ENCODE measurements at regions not wholly inside any gene's neighbourhood (a gene's known extent, or its start where the extent isn't known, plus 50 kb on each side); places are given as distances from the start of the nearest gene placed in this dataset.

GRCh38 chr12:47397664-47398281, 308.1 kb downstream of the RPAP3 start:
- TF ChIP-seq REST (IDR thresholded peaks at IDR 0.05; ENCODE audit: insufficient read depth in 1 of 2, low read depth in 2 of 2, low read length in 2 of 2) (no peak), POLR2AphosphoS5 (IDR thresholded peaks at IDR 0.05; ENCODE audit: low read depth, low read length) (no peak), TAF1 (IDR thresholded peaks at IDR 0.05; ENCODE audit: borderline replicate concordance, insufficient read depth, low read length) (no peak), FOXP2 (optimal IDR thresholded peaks at IDR 0.05; ENCODE audit: borderline replicate concordance, extremely low read depth, extremely low read length, insufficient read depth) (no peak), SIN3A (IDR thresholded peaks at IDR 0.05; ENCODE audit: borderline replicate concordance, insufficient read depth, low read length) (no peak)

GRCh38 chr12:47396902-47397663, 308.7 kb downstream of the RPAP3 start:
- TF ChIP-seq TAF1 (IDR thresholded peaks at IDR 0.05; ENCODE audit: borderline replicate concordance, insufficient read depth, low read length), result no peak
- TF ChIP-seq FOXP2 (optimal IDR thresholded peaks at IDR 0.05; ENCODE audit: borderline replicate concordance, extremely low read depth, extremely low read length, insufficient read depth), result no peak
- no peak for TF ChIP-seq POLR2AphosphoS5 (IDR thresholded peaks at IDR 0.05; ENCODE audit: low read depth, low read length)
- no peak for TF ChIP-seq SIN3A (IDR thresholded peaks at IDR 0.05; ENCODE audit: borderline replicate concordance, insufficient read depth, low read length)
- no peak for TF ChIP-seq REST (IDR thresholded peaks at IDR 0.05; ENCODE audit: insufficient read depth in 1 of 2, low read depth in 2 of 2, low read length in 2 of 2)

DNA sequence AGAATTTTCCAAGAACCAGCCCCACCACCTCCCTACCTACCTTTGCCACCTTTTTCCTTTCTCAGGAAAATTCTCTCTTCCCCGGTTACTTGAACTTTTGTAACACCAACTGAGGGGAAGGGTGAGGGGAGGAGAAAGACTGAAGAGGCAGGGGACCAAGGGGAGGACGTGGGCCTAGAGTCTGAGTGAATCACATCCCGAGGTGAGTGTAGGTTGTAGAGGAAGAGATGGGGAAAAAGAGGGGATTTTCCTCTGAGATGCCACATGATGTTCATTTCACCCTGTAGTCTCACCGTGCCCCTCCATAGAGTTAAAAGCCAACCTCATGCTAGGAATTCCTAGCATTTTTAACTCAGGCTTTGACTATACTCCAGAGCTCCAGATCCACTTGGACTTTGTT, 311.8 kb downstream of the RPAP3 start:
- TF ChIP-seq FOXP2 (optimal IDR thresholded peaks at IDR 0.05; ENCODE audit: borderline replicate concordance, extremely low read depth, extremely low read length, insufficient read depth) (no peak), REST (IDR thresholded peaks at IDR 0.05; ENCODE audit: insufficient read depth in 1 of 2, low read depth in 2 of 2, low read length in 2 of 2) (no peak)

- TF ChIP-seq REST (IDR thresholded peaks at IDR 0.05; ENCODE audit: insufficient read depth in 1 of 2, low read depth in 2 of 2, low read length in 2 of 2) (no peak), TAF1 (IDR thresholded peaks at IDR 0.05; ENCODE audit: borderline replicate concordance, insufficient read depth, low read length) (no peak), FOXP2 (optimal IDR thresholded peaks at IDR 0.05; ENCODE audit: borderline replicate concordance, extremely low read depth, extremely low read length, insufficient read depth) (no peak), POLR2AphosphoS5 (IDR thresholded peaks at IDR 0.05; ENCODE audit: low read depth, low read length) (no peak), SIN3A (IDR thresholded peaks at IDR 0.05; ENCODE audit: borderline replicate concordance, insufficient read depth, low read length) (no peak)
Observed at GRCh38 chr12:47393403-47393790, 312.4 kb downstream of the RPAP3 start.
